Transverse colon (tissue), 4 donors: ENCODE measurements at regions not wholly inside any gene's neighbourhood (a gene's known extent, or its start where the extent isn't known, plus 50 kb on each side); places are given as distances from the start of the nearest gene placed in this dataset.

ENCODE experiments used
- DNase-seq: peaks from one replicate; pipeline ENCODE4 v3.0.0-alpha.2; 2019
- H3K27ac ChIP-seq, 4 donors: fragments of 200-600 bp; sonication (generic); 2 replicates each; pipeline ENCODE4 v1.5.1; 2016 to 2018; ENCODE audit warnings: inconsistent platforms in 4 of 4
- H3K27me3 ChIP-seq: fragments of 200-600 bp; sonication (generic); 2 replicates; pipeline ENCODE4 v1.5.1; 2017; ENCODE audit warnings: inconsistent platforms
- H3K36me3 ChIP-seq, 4 donors: fragments of 200-600 bp; sonication (generic); 2 replicates each; pipeline ENCODE4 v1.5.1; 2017 to 2019; ENCODE audit warnings: inconsistent platforms in 4 of 4
- H3K4me1 ChIP-seq, 4 donors: fragments of 200-600 bp; sonication (generic); 2 replicates each; pipeline ENCODE4 v1.5.1; 2017 to 2020; ENCODE audit warnings: inconsistent platforms in 4 of 4
- H3K4me3 ChIP-seq, 4 donors: fragments of 200-600 bp; sonication (generic); 1 replicate in 1 of 4; 2 replicates in 3 of 4; pipeline versions ENCODE4 v1.5.1 to v1.6.1; 2017 to 2019; ENCODE audit warnings: inconsistent platforms in 4 of 4
- H3K9me3 ChIP-seq, 2 donors: fragments of 200-600 bp; sonication (generic); 2 replicates each; pipeline ENCODE4 v1.5.1; 2017 to 2019; ENCODE audit warnings: inconsistent platforms in 2 of 2
- CTCF ChIP-seq, 5 experiments: fragments of 200-600 bp in 3 of 5; fragments of 450-650 bp in 2 of 5; sonication (generic) in 3 of 5; IDR thresholded peaks; 1 replicate in 2 of 5; 2 replicates in 3 of 5; pipeline ENCODE4 v1.5.1; 2016 to 2017; ENCODE audit warnings: antibody characterized with exemption in 5 of 5, inconsistent platforms in 3 of 5, mild to moderate bottlenecking in 2 of 5, moderate library complexity in 1 of 5
- EP300 ChIP-seq: sonication (generic); formaldehyde crosslinking; IDR thresholded peaks from one replicate; pipeline ENCODE4 v1.6.1; 2017; ENCODE audit warnings: antibody characterized with exemption, low read depth
- POLR2A ChIP-seq: fragments of 450-650 bp; IDR thresholded peaks from one replicate; pipeline ENCODE4 v1.6.1; 2016; ENCODE audit warnings: antibody characterized with exemption, mild to moderate bottlenecking, moderate library complexity
- POLR2AphosphoS5 ChIP-seq, 3 donors: sonication (generic); formaldehyde crosslinking; IDR thresholded peaks; one replicate each; pipeline ENCODE4 v1.6.1; 2016; ENCODE audit warnings: antibody characterized with exemption in 3 of 3
- WGBS, 2 donors: methylation state at CpG; one replicate each; pipeline ENCODE4 v1.1.5; 2018; ENCODE audit warnings: low coverage in 1 of 2; 5-methylcytosine and 5-hydroxymethylcytosine counted together
- in situ Hi-C, 4 donors: fragments of 200-750 bp; cut with MboI; loops; one replicate each; pipeline versions ENCODE4 v1.15.0 to v1.15.1; 2017; ENCODE audit warnings: low sequenced_read_pairs in 3 of 4, low pct_ligation_motif_present in 1 of 4, low pct_unique_long_range_greater_than_20kb in 1 of 4
- intact Hi-C: fragments of 100-400 bp; cut with DNase I; formaldehyde crosslinking; loops from one replicate; pipeline ENCODE4 v1.15.1; 2023; ENCODE audit warnings: low total_unique reads

GRCh38 chr7:18191862-18192625 is 164.4 kb upstream of the PRPS1L1 start:
- Histone ChIP-seq H3K9me3 (no peaks in the 10 kb centered on the region), H3K27me3 (no peaks in the 10 kb centered on the region), H3K4me3 (no peak overlapping the region), H3K36me3 (no peaks in the 10 kb centered on the region), H3K4me1 (no peaks in the 10 kb centered on the region), H3K27ac (no peak overlapping the region)
- intact Hi-C loops (no loop called here), in situ Hi-C loops (no loop called here)
- 78 to 84% methylated on average over 8 of the region's 8 CpGs for WGBS, 2 donors
- no peak for TF ChIP-seq POLR2A
- no peak for TF ChIP-seq CTCF (IDR thresholded peaks at IDR 0.05)
- no peak for TF ChIP-seq POLR2AphosphoS5 (IDR thresholded peaks at IDR 0.05)
- no peak for TF ChIP-seq EP300
- no peak for DNase-seq

- Histone ChIP-seq H3K9me3 (no peaks in the 10 kb centered on the region), H3K4me3 (no peak overlapping the region), H3K27me3 (no peaks in the 10 kb centered on the region), H3K27ac (no peak overlapping the region), H3K4me1 (no peaks in the 10 kb centered on the region), H3K36me3 (no peaks in the 10 kb centered on the region)
- TF ChIP-seq POLR2AphosphoS5 (IDR thresholded peaks at IDR 0.05): no peak
- no peak for TF ChIP-seq EP300
- TF ChIP-seq CTCF (IDR thresholded peaks at IDR 0.05): no peak
- TF ChIP-seq POLR2A: no peak
- DNase-seq: no peak
- intact Hi-C loops (no loop called here), in situ Hi-C loops (no loop called here)
Measured at GRCh38 chr7:18194616-18195015, 167.0 kb upstream of the PRPS1L1 start.

- Histone ChIP-seq H3K27me3 (no peaks in the 10 kb centered on the region), H3K36me3 (no peaks in the 10 kb centered on the region), H3K4me1 (peaks cover 0 to 4% (median 0%) of the 10 kb centered on the region in 4 donors), H3K27ac (no peak overlapping the region), H3K4me3 (no peak overlapping the region), H3K9me3 (no peaks in the 10 kb centered on the region)
- in situ Hi-C loops (no loop called here), intact Hi-C loops (no loop called here)
- no peak for DNase-seq
- WGBS, 2 donors: 94 to 100% methylated on average over 3 of the region's 3 CpGs
- TF ChIP-seq POLR2AphosphoS5 (IDR thresholded peaks at IDR 0.05): no peak
- no peak for TF ChIP-seq POLR2A
- no peak for TF ChIP-seq CTCF (IDR thresholded peaks at IDR 0.05)
- no peak for TF ChIP-seq EP300
Measured at GRCh38 chr7:18196638-18197037, 169.0 kb upstream of the PRPS1L1 start.

- WGBS, 2 donors: 92 to 93% methylated on average over 1 of the region's 1 CpG
- TF ChIP-seq POLR2AphosphoS5 (IDR thresholded peaks at IDR 0.05) (no peak), POLR2A (no peak), CTCF (IDR thresholded peaks at IDR 0.05) (no peak), EP300 (no peak)
- Histone ChIP-seq H3K4me3 (no peak overlapping the region), H3K27ac (no peak overlapping the region), H3K27me3 (no peaks in the 10 kb centered on the region), H3K9me3 (no peaks in the 10 kb centered on the region), H3K4me1 (peaks cover 0 to 4% (median 0%) of the 10 kb centered on the region in 4 donors), H3K36me3 (no peaks in the 10 kb centered on the region)
- in situ Hi-C loops: no loop called here
- intact Hi-C loops: no loop called here
- no peak for DNase-seq
Measured at GRCh38 chr7:18198868-18199267, 171.2 kb upstream of the PRPS1L1 start.
